ENCODE measurements at regions not wholly inside any gene's neighbourhood (a gene's known extent, or its start where the extent isn't known, plus 50 kb on each side); places are given as distances from the start of the nearest gene placed in this dataset.

GRCh38 chr12:115382681-115383080 lies 698.7 kb upstream of the TBX3 start:
- no peak for TF ChIP-seq CTCF (IDR thresholded peaks at IDR 0.05)
- no peak for TF ChIP-seq POLR2A (IDR thresholded peaks at IDR 0.05)
